ENCODE measurements at regions not wholly inside any gene's neighbourhood (a gene's known extent, or its start where the extent isn't known, plus 50 kb on each side); places are given as distances from the start of the nearest gene placed in this dataset.

DNA sequence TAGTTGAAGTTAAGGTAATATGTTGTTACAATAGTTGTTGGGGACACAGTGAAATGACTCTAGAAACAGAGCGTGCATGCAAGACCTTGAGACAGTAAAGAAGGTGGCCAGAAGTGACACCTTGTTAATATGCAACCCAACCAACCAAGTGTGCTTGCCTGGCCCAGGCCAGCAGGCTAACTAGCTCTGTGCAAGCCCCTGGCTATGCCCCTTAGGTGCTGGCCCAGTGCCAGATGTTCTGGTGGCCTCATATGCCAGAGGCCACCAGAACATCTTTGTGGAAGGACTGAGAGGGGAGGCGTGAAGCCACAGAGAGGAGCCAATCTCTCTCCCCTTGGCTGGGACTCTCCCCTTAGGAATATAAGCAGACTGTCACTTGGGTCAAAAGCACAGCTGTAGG is 111.2 kb upstream of the JUN start:
- no peak for TF ChIP-seq POLR2AphosphoS5 (IDR thresholded peaks at IDR 0.05)
- TF ChIP-seq POLR2A (IDR thresholded peaks at IDR 0.05): no peak
- TF ChIP-seq EP300 (IDR thresholded peaks at IDR 0.05): no peak
- TF ChIP-seq, protein P1, sequence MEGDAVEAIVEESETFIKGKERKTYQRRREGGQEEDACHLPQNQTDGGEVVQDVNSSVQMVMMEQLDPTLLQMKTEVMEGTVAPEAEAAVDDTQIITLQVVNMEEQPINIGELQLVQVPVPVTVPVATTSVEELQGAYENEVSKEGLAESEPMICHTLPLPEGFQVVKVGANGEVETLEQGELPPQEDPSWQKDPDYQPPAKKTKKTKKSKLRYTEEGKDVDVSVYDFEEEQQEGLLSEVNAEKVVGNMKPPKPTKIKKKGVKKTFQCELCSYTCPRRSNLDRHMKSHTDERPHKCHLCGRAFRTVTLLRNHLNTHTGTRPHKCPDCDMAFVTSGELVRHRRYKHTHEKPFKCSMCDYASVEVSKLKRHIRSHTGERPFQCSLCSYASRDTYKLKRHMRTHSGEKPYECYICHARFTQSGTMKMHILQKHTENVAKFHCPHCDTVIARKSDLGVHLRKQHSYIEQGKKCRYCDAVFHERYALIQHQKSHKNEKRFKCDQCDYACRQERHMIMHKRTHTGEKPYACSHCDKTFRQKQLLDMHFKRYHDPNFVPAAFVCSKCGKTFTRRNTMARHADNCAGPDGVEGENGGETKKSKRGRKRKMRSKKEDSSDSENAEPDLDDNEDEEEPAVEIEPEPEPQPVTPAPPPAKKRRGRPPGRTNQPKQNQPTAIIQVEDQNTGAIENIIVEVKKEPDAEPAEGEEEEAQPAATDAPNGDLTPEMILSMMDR (IDR thresholded peaks at IDR 0.05): no peak
- 50 to 78% methylated on average over 2 of the region's 2 CpGs for WGBS, 2 donors
- no peak overlapping the region for H3K4me3 ChIP-seq
- DNase-seq: no peak
- H3K36me3 ChIP-seq: no peaks in the 10 kb centered on the region
- H3K27ac ChIP-seq: peak overlapping the region in 3 of 4 donors; percentile 28 to 55 (median 46)
- H3K27me3 ChIP-seq: no peaks in the 10 kb centered on the region
- H3K4me1 ChIP-seq: peaks cover 0 to 46% (median 33%) of the 10 kb centered on the region in 4 donors
- no peaks in the 10 kb centered on the region for H3K9me3 ChIP-seq
- intact Hi-C loops (cut with DNase I): no loop called here

DNA sequence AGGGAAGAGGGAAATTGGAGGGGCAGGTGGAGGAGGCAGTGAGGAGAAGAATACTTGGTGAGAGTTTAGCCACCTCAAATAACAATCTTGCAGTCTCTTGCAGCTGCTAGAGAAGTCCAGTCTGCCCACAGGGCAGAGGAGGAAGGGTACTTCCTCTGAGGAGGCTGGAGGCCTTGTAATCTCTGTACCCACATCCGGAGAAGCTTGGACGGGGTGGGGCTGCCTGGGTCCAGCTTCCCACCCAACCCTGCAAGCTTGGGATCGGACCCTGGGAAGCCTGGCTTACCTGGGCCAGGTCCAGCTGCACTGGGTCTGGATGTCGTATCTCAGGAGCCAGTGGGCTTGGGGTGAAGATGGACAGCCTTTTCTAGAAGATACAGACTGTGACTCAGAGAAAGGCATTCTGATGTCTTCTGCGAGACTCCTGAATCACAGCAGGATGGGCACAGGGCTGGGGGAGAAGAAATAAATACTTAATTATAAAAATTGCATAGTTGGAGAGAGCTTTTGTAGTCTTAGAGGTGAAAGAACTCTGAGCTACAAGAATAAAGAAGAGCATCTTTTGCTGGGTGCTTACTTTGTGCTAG is 111.8 kb upstream of the JUN start:
- peak overlapping the region; percentile 46 to 71 (median 54) for H3K27ac ChIP-seq
- H3K9me3 ChIP-seq: no peaks in the 10 kb centered on the region
- peaks cover 0 to 51% (median 38%) of the 10 kb centered on the region in 4 donors for H3K4me1 ChIP-seq
- no peaks in the 10 kb centered on the region for H3K36me3 ChIP-seq
- no peak overlapping the region for H3K4me3 ChIP-seq
- DNase-seq: no peak
- WGBS, 2 donors: 54 to 63% methylated on average over 5 of the region's 5 CpGs
- intact Hi-C loops (cut with DNase I): no loop called here
- no peaks in the 10 kb centered on the region for H3K27me3 ChIP-seq
- TF ChIP-seq POLR2AphosphoS5 (IDR thresholded peaks at IDR 0.05) (no peak), EP300 (IDR thresholded peaks at IDR 0.05) (no peak), POLR2A (IDR thresholded peaks at IDR 0.05) (no peak)
- TF ChIP-seq, protein P1 (IDR thresholded peaks at IDR 0.05): no peak

DNA sequence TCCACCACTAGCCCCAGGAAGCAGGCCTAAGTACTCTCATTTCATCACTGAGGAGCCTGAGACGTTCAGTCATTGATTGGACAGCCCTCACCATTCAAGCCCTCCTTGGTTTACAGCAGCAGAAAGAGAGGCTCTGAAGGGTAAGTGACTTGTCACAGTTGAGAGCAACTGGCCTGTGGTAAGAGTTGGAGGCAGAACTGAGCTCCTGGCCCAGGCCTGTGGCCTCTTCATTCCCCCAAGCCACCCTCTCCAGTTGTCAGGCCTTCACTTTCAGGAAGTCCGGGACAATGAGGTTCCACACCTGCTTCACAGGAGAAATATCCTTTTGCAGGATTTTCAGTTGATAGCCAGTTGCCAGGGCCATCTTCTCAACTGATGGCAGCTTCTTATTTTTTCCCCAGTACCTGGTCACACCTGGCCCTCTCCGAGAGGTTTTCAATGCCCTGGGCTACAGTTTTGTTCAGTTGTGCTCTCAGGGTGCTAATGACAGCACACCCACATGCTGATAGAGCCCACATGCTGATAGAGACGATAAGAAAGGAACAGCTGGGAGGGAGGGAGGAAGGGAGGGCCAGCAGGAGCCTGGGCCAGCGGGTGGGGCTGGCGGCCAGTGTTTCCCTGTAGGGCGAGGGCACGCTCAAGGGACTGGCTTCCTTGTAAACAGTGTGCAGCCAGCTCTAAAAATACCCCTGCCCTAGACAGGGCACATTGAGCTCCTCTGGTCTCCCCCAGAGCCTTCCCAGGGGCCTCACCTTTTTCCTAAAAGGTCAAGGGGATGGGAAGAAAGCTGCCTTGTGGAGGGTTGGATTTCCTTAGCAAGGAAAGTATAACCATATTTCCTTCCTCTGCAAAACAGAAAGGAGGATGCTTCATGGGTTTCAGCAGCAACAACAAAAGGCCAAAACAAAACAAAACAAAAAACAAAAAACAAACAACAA is 112.7 kb upstream of the JUN start:
- peak overlapping the region; percentile 46 to 71 (median 54) for H3K27ac ChIP-seq
- peak; percentile 73 for DNase-seq
- intact Hi-C loops (cut with DNase I): no loop called here
- H3K4me3 ChIP-seq: no peak overlapping the region
- H3K9me3 ChIP-seq: no peaks in the 10 kb centered on the region
- no peaks in the 10 kb centered on the region for H3K36me3 ChIP-seq
- TF ChIP-seq, protein P1 (IDR thresholded peaks at IDR 0.05): no peak
- TF ChIP-seq POLR2AphosphoS5 (IDR thresholded peaks at IDR 0.05): peak in 1 of 4 donors; percentile 35
- H3K27me3 ChIP-seq: no peaks in the 10 kb centered on the region
- peaks cover 0 to 51% (median 41%) of the 10 kb centered on the region in 4 donors for H3K4me1 ChIP-seq
- 9 to 40% methylated on average over 8 of the region's 8 CpGs for WGBS, 2 donors

DNA sequence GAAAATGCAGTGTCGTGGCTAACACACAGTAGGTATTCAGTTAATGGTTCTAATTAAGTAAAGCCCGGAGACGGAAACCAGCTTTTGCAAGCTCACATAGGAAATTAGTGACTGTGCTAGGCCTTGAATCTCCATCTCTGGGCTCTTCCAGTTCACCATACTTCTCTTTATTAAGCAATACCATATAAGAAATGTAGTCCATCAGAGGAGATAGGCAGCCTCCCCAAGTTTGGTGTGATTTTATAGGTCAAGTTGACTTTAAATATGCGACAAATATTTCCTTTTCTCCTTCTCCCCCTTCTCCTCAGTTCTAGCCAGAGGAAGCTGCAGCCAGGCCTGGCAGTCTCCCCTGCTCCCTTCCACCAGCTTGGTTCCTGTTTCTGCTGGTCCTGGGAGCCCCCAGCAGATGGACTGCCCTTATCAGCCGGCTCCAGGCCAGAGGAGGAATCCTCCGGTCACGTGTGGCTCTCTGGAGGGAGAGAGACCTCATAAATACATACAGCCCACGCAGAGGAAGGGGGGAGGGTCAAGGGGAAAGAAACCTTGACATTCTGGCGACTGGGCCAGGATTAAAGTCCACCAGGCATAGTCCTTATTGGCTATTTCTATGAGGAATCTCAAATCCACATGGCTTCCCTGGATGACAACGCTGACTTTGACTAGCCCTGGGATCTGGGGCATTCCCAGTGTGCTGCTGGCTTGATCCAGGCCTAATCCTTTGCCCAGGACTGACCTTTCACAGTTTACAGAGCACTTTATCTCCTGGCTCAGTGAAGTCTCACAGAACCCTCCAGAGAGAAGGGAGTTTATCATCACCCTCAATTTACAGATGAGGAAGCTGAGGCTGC is 115.1 kb upstream of the JUN start:
- Histone ChIP-seq H3K27me3 (no peaks in the 10 kb centered on the region), H3K4me3 (no peak overlapping the region), H3K36me3 (no peaks in the 10 kb centered on the region), H3K9me3 (no peaks in the 10 kb centered on the region), H3K4me1 (peaks cover 0 to 56% (median 45%) of the 10 kb centered on the region in 4 donors), H3K27ac (peak overlapping the region; percentile 29 to 96 (median 84))
- DNase-seq: no peak
- TF ChIP-seq POLR2A (IDR thresholded peaks at IDR 0.05): no peak
- TF ChIP-seq, protein P1 (IDR thresholded peaks at IDR 0.05): no peak
- TF ChIP-seq EP300 (IDR thresholded peaks at IDR 0.05): no peak
- no peak for TF ChIP-seq POLR2AphosphoS5 (IDR thresholded peaks at IDR 0.05)
- WGBS, 2 donors: 36 to 45% methylated on average over 10 of the region's 10 CpGs
- intact Hi-C loops (cut with DNase I): no loop called here

All from sigmoid colon (tissue), 6 donors.